ENCODE measurements at regions not wholly inside any gene's neighbourhood (a gene's known extent, or its start where the extent isn't known, plus 50 kb on each side); places are given as distances from the start of the nearest gene placed in this dataset.

DNA sequence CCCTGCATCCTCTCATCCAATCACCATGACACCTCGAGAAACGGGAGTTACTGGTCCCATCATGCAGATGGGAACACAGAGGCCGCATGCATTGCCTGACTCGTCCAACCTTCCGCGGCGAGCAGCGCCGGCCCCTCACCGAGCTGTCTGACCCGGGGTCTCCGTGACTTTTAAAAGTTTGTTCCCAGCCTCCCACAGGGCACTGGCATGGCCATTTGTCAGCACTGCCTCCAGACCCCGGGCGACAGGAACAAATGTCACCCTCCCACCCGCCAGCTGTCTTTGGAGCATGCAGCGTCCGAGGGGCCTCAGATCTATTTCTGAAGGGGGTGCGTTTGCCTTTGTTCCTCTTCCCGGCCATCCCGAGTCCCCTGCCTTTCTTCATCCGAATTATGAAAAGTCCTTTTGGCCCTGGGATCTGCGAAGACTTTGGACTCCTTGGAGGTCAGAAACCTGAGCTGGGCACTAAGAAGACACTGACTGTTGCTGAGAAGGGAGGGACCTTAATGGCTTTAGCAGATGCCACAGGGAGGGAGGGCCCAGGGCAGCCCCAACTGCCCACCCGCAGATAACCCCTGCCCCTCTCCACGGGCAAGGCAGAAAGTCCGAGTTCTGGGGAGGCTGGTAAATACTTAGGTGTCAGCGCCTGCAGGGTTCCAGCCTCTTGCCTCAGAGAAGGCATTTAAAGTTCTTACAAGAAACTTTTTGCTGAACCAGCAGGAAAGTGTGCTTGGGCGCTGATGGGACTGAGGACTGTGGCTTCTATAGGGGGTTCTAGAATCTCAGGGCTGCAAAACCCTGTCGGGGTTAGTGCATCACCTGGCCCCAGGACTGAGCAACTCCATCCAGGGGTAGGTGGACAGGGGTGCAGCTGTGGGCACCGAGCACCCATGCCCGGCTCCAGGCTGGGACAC is 348.1 kb downstream of the FOXL1 start:
- TF ChIP-seq, protein P1, sequence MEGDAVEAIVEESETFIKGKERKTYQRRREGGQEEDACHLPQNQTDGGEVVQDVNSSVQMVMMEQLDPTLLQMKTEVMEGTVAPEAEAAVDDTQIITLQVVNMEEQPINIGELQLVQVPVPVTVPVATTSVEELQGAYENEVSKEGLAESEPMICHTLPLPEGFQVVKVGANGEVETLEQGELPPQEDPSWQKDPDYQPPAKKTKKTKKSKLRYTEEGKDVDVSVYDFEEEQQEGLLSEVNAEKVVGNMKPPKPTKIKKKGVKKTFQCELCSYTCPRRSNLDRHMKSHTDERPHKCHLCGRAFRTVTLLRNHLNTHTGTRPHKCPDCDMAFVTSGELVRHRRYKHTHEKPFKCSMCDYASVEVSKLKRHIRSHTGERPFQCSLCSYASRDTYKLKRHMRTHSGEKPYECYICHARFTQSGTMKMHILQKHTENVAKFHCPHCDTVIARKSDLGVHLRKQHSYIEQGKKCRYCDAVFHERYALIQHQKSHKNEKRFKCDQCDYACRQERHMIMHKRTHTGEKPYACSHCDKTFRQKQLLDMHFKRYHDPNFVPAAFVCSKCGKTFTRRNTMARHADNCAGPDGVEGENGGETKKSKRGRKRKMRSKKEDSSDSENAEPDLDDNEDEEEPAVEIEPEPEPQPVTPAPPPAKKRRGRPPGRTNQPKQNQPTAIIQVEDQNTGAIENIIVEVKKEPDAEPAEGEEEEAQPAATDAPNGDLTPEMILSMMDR (IDR thresholded peaks at IDR 0.05), result no peak
- TF ChIP-seq POLR2A (IDR thresholded peaks at IDR 0.05), result no peak
